ENCODE measurements at regions not wholly inside any gene's neighbourhood (a gene's known extent, or its start where the extent isn't known, plus 50 kb on each side); places are given as distances from the start of the nearest gene placed in this dataset.
"Not testable (repeated sequence)": the region's sequence is repeated elsewhere in the genome, so short reads cannot be mapped to it uniquely, and the experiment has no call there.

GRCh38 chr9:63450836-63451235, 1834.2 kb downstream of the FOXD4L5 start:
- not testable (repeated sequence) for H3K18ac ChIP-seq (ENCODE audit: low read length); H2BK12ac ChIP-seq (ENCODE audit: low read length); H3K4me2 ChIP-seq (ENCODE audit: low read length); H3K9ac ChIP-seq (ENCODE audit: low read length); H3K79me2 ChIP-seq (ENCODE audit: control insufficient read depth, insufficient read depth, low read length, poor library complexity); H3K4ac ChIP-seq (ENCODE audit: low read depth, low read length); H2AK5ac ChIP-seq (ENCODE audit: low read length); H4K91ac ChIP-seq (ENCODE audit: low read depth, low read length); DNase-seq; H3K14ac ChIP-seq (ENCODE audit: low read length); H2AFZ ChIP-seq (ENCODE audit: insufficient read depth, low read length, poor library complexity); H3K4me3 ChIP-seq (ENCODE audit: low read depth, low read length); H4K12ac ChIP-seq (ENCODE audit: low read depth, low read length); H4K8ac ChIP-seq (ENCODE audit: low read depth, low read length); H3K23ac ChIP-seq (ENCODE audit: low read length); H3K4me1 ChIP-seq (ENCODE audit: control insufficient read depth in 1 of 2, insufficient read depth in 2 of 2, low read length in 2 of 2); H3K36me3 ChIP-seq (ENCODE audit: control insufficient read depth in 1 of 2, insufficient read depth in 2 of 2, low read length in 2 of 2); H3K79me1 ChIP-seq (ENCODE audit: low read length); H2BK5ac ChIP-seq (ENCODE audit: low read depth, low read length, poor library complexity); H3K9me3 ChIP-seq (ENCODE audit: insufficient read depth, low read depth, low read length); H2BK120ac ChIP-seq (ENCODE audit: insufficient read depth, low read length, poor library complexity); H3K27ac ChIP-seq (ENCODE audit: low read depth, low read length); H3K27me3 ChIP-seq (ENCODE audit: insufficient read depth, low read length)
- WGBS (ENCODE audit: extremely low coverage, insufficient coverage, insufficient read length): no CpG with 5 or more reads among the region's 46 CpGs

GRCh38 chr9:63425123-63425522, 1859.9 kb downstream of the FOXD4L5 start:
- not testable (repeated sequence) for H4K8ac ChIP-seq (ENCODE audit: low read depth, low read length); H4K91ac ChIP-seq (ENCODE audit: low read depth, low read length); H2BK120ac ChIP-seq (ENCODE audit: insufficient read depth, low read length, poor library complexity); H3K4me3 ChIP-seq (ENCODE audit: low read depth, low read length); H3K27me3 ChIP-seq (ENCODE audit: insufficient read depth, low read length); H4K12ac ChIP-seq (ENCODE audit: low read depth, low read length); H3K23ac ChIP-seq (ENCODE audit: low read length); H2BK5ac ChIP-seq (ENCODE audit: low read depth, low read length, poor library complexity); H3K4ac ChIP-seq (ENCODE audit: low read depth, low read length); H3K14ac ChIP-seq (ENCODE audit: low read length); H3K9ac ChIP-seq (ENCODE audit: low read length); DNase-seq; H2BK12ac ChIP-seq (ENCODE audit: low read length); H3K4me2 ChIP-seq (ENCODE audit: low read length); H3K79me1 ChIP-seq (ENCODE audit: low read length); H3K36me3 ChIP-seq (ENCODE audit: control insufficient read depth in 1 of 2, insufficient read depth in 2 of 2, low read length in 2 of 2); H3K18ac ChIP-seq (ENCODE audit: low read length); H3K4me1 ChIP-seq (ENCODE audit: control insufficient read depth in 1 of 2, insufficient read depth in 2 of 2, low read length in 2 of 2); H2AFZ ChIP-seq (ENCODE audit: insufficient read depth, low read length, poor library complexity); H3K9me3 ChIP-seq (ENCODE audit: insufficient read depth, low read depth, low read length); H3K79me2 ChIP-seq (ENCODE audit: control insufficient read depth, insufficient read depth, low read length, poor library complexity); H3K27ac ChIP-seq (ENCODE audit: low read depth, low read length); H2AK5ac ChIP-seq (ENCODE audit: low read length)
- WGBS (ENCODE audit: extremely low coverage, insufficient coverage, insufficient read length): no CpG with 5 or more reads among the region's 3 CpGs

GRCh38 chr9:63390897-63391296, 1894.1 kb downstream of the FOXD4L5 start:
- H4K91ac ChIP-seq (ENCODE audit: low read depth, low read length); H3K27ac ChIP-seq (ENCODE audit: low read depth, low read length); H4K12ac ChIP-seq (ENCODE audit: low read depth, low read length); H3K23ac ChIP-seq (ENCODE audit: low read length); H3K79me2 ChIP-seq (ENCODE audit: control insufficient read depth, insufficient read depth, low read length, poor library complexity); H2BK120ac ChIP-seq (ENCODE audit: insufficient read depth, low read length, poor library complexity); H3K4me1 ChIP-seq (ENCODE audit: control insufficient read depth in 1 of 2, insufficient read depth in 2 of 2, low read length in 2 of 2); H2BK5ac ChIP-seq (ENCODE audit: low read depth, low read length, poor library complexity); H3K4me2 ChIP-seq (ENCODE audit: low read length); H3K4ac ChIP-seq (ENCODE audit: low read depth, low read length); H2BK12ac ChIP-seq (ENCODE audit: low read length); H2AFZ ChIP-seq (ENCODE audit: insufficient read depth, low read length, poor library complexity); H3K9ac ChIP-seq (ENCODE audit: low read length); H4K8ac ChIP-seq (ENCODE audit: low read depth, low read length); H3K36me3 ChIP-seq (ENCODE audit: control insufficient read depth in 1 of 2, insufficient read depth in 2 of 2, low read length in 2 of 2); H3K27me3 ChIP-seq (ENCODE audit: insufficient read depth, low read length); H3K18ac ChIP-seq (ENCODE audit: low read length); H3K4me3 ChIP-seq (ENCODE audit: low read depth, low read length); H3K9me3 ChIP-seq (ENCODE audit: insufficient read depth, low read depth, low read length); DNase-seq; H3K79me1 ChIP-seq (ENCODE audit: low read length); H2AK5ac ChIP-seq (ENCODE audit: low read length); H3K14ac ChIP-seq (ENCODE audit: low read length): not testable (repeated sequence)
- WGBS (ENCODE audit: extremely low coverage, insufficient coverage, insufficient read length): no CpG with 5 or more reads among the region's 3 CpGs

GRCh38 chr9:63385479-63385878, 1899.5 kb downstream of the FOXD4L5 start:
- not testable (repeated sequence) for H4K91ac ChIP-seq (ENCODE audit: low read depth, low read length); H3K23ac ChIP-seq (ENCODE audit: low read length); H4K8ac ChIP-seq (ENCODE audit: low read depth, low read length); H2AK5ac ChIP-seq (ENCODE audit: low read length); H2AFZ ChIP-seq (ENCODE audit: insufficient read depth, low read length, poor library complexity); H3K27me3 ChIP-seq (ENCODE audit: insufficient read depth, low read length); H2BK5ac ChIP-seq (ENCODE audit: low read depth, low read length, poor library complexity); H2BK12ac ChIP-seq (ENCODE audit: low read length); H3K9ac ChIP-seq (ENCODE audit: low read length); H3K9me3 ChIP-seq (ENCODE audit: insufficient read depth, low read depth, low read length); H3K4ac ChIP-seq (ENCODE audit: low read depth, low read length); H3K79me1 ChIP-seq (ENCODE audit: low read length); H3K4me2 ChIP-seq (ENCODE audit: low read length); H3K4me1 ChIP-seq (ENCODE audit: control insufficient read depth in 1 of 2, insufficient read depth in 2 of 2, low read length in 2 of 2); H2BK120ac ChIP-seq (ENCODE audit: insufficient read depth, low read length, poor library complexity); H3K79me2 ChIP-seq (ENCODE audit: control insufficient read depth, insufficient read depth, low read length, poor library complexity); H3K27ac ChIP-seq (ENCODE audit: low read depth, low read length); H3K18ac ChIP-seq (ENCODE audit: low read length); H3K14ac ChIP-seq (ENCODE audit: low read length); H3K36me3 ChIP-seq (ENCODE audit: control insufficient read depth in 1 of 2, insufficient read depth in 2 of 2, low read length in 2 of 2); H4K12ac ChIP-seq (ENCODE audit: low read depth, low read length)
- WGBS (ENCODE audit: extremely low coverage, insufficient coverage, insufficient read length): no CpG with 5 or more reads among the region's 28 CpGs
- peak overlapping the region; percentile 61 for H3K4me3 ChIP-seq (ENCODE audit: low read depth, low read length)
- peak in 1 of 2 donors; percentile 3 for DNase-seq

Measured in trophoblast cell (in vitro differentiated cells and primary cell).